Stimulated activated naive CD8-positive, alpha-beta T cell treated with anti-CD3 and anti-CD28 coated beads, Interleukin-15, Interleukin-2, amounts not matched to agents 100 U/mL and 50 U/mL, for 24 hours (primary cell): ENCODE measurements at regions not wholly inside any gene's neighbourhood (a gene's known extent, or its start where the extent isn't known, plus 50 kb on each side); places are given as distances from the start of the nearest gene placed in this dataset.
"Not testable (repeated sequence)": the region's sequence is repeated elsewhere in the genome, so short reads cannot be mapped to it uniquely, and the experiment has no call there.

Experiments used
- ATAC-seq: fragments of 150-1000 bp; cut with Tn5 transposase; one replicate; pipeline ENCODE4 v1.10.0; 2021
- DNase-seq: peaks from one replicate; pipeline ENCODE4 v3.0.0; 2021

GRCh38 chr2:18311420-18312195 lies 248.8 kb downstream of the RDH14 start:
- ATAC-seq (no peak), DNase-seq (no peak)

DNA sequence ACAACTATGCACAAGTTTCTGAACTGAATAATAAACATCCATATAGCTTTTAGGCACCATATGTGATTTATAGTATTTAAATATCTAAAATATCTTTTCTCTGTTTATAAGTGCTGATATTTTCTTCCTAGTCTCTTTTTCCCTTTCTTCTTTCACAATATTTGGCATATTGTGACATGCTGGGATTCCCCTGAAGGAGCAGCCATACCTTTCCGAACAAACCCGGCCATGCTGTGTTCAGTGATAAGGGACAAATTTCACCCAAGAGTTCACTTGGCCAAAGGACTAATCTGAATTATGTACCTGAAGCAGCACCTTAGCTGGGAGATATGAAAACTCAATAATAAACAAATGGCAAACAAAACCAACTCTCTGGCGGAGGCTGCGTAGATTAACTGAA lies 250.8 kb downstream of the RDH14 start:
- ATAC-seq: no peak

DNA sequence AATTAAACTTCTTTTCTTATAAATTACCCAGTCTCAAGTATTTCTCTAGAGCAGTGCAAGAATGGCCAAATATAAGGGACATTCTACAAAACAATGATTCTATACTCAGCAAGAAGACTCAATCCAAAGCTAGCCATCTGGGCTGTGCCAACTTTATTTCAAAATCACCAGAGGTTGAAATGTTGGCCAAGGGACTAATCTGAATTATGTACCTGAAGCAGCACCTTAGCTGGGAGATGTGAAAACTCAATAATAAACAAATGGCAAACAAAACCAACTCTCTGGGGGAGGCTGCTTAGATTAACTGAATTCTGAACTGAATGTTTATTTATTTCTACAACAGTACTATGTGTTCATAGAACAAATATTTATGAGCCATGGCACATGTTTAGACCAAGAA lies 251.3 kb downstream of the RDH14 start:
- DNase-seq (no peak), ATAC-seq (no peak)

More for the DNA sequence above, 250.8 kb downstream of the RDH14 start:
- DNase-seq: no peak

- ATAC-seq (no peak), DNase-seq (no peak)
These were observed 255.6 kb downstream of the RDH14 start for GRCh38 chr2:18304849-18305248.

- ATAC-seq (no peak), DNase-seq (no peak)
These were observed 258.9 kb downstream of the RDH14 start for GRCh38 chr2:18301421-18302139.

DNA sequence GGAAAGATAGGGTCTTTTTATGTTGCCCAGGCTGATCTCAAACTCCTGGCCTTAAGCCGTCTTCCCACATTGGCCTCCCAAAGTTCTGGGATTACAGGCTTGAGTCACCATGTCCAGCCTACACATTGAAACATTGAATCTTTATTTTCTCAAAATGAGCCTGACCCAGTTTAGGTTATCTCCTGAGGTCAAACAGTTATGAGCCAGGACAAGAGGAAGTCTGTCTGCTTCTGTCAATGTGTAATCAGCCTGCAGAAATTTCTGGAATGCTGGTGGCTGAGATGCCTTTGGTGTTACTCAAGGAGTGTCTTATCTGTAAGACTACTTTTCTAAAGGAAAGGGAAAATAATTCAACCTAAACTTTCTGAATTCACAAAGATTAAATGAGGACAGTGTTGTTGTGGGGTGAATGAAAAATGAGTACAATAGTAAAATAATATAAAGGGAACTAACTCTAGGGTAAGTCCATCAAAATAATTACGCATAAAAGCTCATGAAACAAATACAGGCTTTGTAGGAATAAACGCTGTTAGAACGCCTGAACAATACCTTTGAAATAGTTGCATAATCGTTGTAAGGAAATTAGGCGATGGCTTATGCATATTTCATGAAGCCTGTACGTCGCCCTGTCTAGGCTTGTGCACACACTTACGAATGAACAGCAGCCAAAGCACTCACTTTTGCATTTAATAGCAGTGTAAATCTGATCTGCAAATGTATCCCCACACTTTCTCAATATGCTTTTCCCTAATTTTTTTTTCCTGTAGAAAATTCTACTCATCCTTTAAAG lies 260.8 kb downstream of the RDH14 start:
- no peak for DNase-seq
- ATAC-seq: no peak

- no peak for ATAC-seq
These were observed 262.9 kb downstream of the RDH14 start for GRCh38 chr2:18297534-18298058.

GRCh38 chr2:18290386-18290785 lies 270.1 kb downstream of the RDH14 start:
- no peak for ATAC-seq
- no peak for DNase-seq

More at GRCh38 chr2:18297534-18298058, 262.9 kb downstream of the RDH14 start:
- DNase-seq: no peak

DNA sequence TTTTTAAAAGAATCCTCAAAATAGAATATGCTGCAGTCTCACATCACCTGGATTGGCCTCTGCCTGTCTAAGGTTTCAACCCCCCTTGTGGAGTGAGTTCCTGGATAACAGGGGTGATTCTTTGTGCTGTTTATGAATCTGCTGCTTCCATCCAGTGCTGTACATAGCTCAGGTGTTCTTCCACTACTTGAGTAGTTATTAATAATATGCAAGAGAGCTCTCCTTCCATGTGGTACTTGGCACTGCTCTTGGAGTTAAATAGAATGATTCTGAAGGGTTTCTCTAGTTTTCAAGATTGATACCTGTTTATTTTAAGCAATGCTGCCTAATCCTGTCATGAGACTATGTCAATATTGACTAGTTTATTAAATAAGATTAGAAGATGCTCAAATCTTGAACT lies 273.6 kb downstream of the RDH14 start:
- ATAC-seq: no peak
- DNase-seq: no peak

DNA sequence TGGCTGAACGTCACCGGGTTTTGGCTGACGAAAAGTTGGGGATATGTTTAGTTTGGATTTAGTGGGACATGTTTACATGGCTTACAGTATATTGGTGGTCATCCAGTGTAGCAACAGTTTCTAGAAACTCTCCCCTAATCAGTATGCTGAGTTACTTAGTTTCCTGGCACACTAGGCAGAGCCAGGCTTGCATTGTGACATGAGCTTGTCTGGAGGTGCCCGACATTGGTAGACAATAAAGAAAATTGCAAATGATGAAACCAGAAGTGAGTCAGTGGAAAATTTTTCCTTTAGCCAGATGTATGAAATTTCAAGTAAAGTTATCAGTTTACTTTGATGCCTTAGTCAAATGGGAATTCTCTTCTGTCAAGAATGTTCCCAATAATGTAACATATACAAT lies 276.1 kb downstream of the RDH14 start:
- DNase-seq (no peak), ATAC-seq (no peak)

- DNase-seq: no peak
- no peak for ATAC-seq
These were observed 278.4 kb downstream of the RDH14 start for GRCh38 chr2:18282026-18282425.

DNA sequence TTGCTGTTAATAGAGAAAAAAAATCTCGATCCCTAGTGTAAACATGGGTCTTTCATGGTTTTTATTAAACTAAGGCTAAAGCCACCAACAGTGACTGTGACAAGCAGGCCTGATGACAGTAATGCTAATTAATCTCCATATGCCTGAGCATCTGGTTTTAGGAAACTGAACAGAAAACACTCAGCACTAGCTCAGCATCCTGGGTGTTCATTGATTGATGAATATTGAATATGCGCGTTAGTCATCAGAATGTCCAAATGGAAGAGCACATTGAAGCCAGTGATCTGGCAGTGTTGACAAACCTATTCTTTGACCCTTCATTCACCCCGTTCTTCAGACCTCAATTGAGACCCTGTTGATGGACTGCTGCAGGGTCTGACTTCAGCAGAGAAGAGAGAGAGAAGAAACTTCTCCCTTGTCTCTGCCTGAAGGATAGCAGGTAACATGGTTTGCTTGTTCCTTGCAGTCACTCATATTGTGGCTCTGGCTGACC lies 283.8 kb downstream of the RDH14 start:
- DNase-seq (no peak), ATAC-seq (no peak)

DNA sequence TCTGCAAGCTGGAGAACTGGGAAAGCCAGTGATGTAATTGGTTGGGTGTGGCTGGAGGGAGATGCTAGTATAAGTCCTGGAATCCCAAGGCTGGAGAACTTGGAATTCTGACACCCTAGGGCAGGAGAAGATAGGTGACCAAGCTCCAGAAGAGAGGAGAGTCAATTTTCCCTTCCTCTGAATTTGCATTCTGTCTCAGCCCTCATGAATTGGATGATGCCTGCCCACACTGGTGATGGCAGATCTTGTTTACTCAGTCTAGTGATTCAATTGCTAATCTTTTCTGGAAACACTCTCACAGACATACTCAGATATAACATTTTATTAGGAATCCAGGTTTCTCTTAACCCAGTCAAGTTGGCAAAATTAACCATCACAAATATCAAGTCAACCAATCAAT lies 287.2 kb downstream of the RDH14 start:
- DNase-seq: no peak
- no peak for ATAC-seq

DNA sequence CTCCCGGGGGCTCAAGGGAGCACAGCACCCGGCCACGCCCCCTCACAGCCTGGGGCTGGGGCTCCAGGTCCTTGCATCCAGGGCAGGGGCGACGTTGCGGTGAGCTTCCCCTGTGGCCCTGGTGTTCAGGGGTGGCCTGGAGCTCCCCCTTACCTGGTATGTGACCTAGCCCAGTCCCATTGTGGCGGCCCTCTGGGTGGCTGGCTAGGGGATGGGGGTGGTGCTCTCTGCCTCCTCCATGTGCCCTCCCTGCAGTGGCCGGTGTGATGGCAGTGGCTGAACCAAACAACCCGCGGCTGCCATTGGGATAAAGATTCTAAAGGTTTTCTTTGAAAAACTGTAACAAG lies 288.3 kb downstream of the RDH14 start:
- ATAC-seq (no peak), DNase-seq (no peak)

GRCh38 chr2:18271370-18272147 lies 288.9 kb downstream of the RDH14 start:
- ATAC-seq (no peak), DNase-seq (no peak)

- DNase-seq: no peak
- no peak for ATAC-seq
These were observed 292.1 kb downstream of the RDH14 start for GRCh38 chr2:18268400-18268799.

- no peak for DNase-seq
- ATAC-seq: no peak
These were observed 293.0 kb downstream of the RDH14 start for GRCh38 chr2:18267501-18267900.

GRCh38 chr2:18266699-18267098 lies 293.8 kb downstream of the RDH14 start:
- not testable (repeated sequence) for DNase-seq, ATAC-seq

DNA sequence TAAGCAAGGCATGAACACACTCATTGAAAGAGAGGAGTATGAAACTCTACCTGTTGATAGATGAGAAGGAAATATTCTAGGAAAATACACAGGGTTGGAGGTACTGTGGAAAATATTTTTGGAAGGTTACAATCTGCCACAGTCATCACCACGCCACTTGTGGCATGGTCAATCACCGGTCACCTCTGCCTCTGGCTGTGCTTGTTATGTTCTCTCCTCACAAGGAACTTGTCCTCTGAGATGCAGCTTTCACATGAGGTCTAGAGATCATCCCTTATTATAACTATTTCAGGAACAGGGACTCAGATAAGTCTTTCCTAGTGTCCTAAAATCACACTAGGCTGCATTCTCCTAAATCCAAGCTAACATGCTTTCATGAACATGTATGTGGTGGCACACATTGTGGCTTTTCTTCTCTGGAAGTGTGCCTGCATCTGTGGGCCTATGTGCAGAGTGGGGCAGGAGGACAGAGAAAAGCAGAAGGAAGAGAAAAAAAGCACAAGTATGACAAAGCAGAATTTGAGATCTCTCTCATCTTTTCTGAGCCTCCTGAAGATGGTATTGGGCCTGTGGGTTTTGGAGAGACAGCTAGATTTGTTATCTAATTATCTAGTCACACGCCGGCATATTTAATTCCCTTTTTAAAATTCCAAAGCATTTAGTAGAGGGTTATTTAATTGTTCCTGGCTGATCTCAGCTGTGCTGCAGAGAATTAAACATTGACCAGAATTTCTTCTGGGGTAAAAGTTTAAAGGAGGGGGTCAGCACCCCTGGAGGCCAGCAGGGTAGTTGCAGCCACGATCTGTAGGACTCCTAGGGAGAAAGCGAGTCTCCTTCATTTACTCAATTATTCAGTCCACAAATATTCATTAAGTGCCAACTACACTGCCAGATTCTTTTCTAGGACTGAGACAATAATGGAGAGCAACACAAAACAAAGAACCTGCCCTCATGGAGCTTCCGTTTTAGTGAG lies 294.6 kb downstream of the RDH14 start:
- ATAC-seq (no peak), DNase-seq (no peak)

- no peak for ATAC-seq
- DNase-seq: no peak
These were observed 297.9 kb downstream of the RDH14 start for GRCh38 chr2:18262601-18263000.
